A549 (cell line): ENCODE measurements at regions not wholly inside any gene's neighbourhood (a gene's known extent, or its start where the extent isn't known, plus 50 kb on each side); places are given as distances from the start of the nearest gene placed in this dataset.

ENCODE experiments used
- EHMT2 ChIP-seq: fragments of 200-600 bp; sonication (generic); IDR thresholded peaks from 2 replicates; pipeline ENCODE4 v1.6.1; 2016; ENCODE audit warnings: antibody characterized with exemption, low read depth, mild to moderate bottlenecking, moderate library complexity
- EP300 ChIP-seq, 2 experiments: fragments of >200 bp; sonication (Bioruptor Twin); formaldehyde crosslinking; IDR thresholded peaks; 2 replicates in 1 of 2; 3 replicates in 1 of 2; pipeline ENCODE4 v1.6.1; 2016 to 2017
- KDM1A ChIP-seq: fragments of 200-600 bp; sonication (generic); IDR thresholded peaks from 2 replicates; pipeline ENCODE4 v1.6.1; 2016; ENCODE audit warnings: low read depth, mild to moderate bottlenecking
- POLR2A ChIP-seq: IDR thresholded peaks from 2 replicates; pipeline ENCODE4 v1.6.1; 2012; ENCODE audit warnings: mild to moderate bottlenecking, low read length
- RFX5 ChIP-seq: fragments of 450-650 bp; IDR thresholded peaks from 2 replicates; pipeline ENCODE4 v1.7.1; 2014; ENCODE audit warnings: antibody characterized with exemption, mild to moderate bottlenecking, moderate library complexity
- TF ChIP-seq, protein P1 (sequence below): fragments of >200 bp; sonication (Bioruptor Twin); formaldehyde crosslinking; IDR thresholded peaks from 3 replicates; pipeline ENCODE4 v1.5.1; 2016
- TF ChIP-seq, protein P2 (sequence below): IDR thresholded peaks from 2 replicates; pipeline ENCODE4 v1.6.1; 2012; ENCODE audit warnings: low read depth, borderline replicate concordance

- no peak for TF ChIP-seq EP300 (IDR thresholded peaks at IDR 0.05)
- TF ChIP-seq, protein P1, sequence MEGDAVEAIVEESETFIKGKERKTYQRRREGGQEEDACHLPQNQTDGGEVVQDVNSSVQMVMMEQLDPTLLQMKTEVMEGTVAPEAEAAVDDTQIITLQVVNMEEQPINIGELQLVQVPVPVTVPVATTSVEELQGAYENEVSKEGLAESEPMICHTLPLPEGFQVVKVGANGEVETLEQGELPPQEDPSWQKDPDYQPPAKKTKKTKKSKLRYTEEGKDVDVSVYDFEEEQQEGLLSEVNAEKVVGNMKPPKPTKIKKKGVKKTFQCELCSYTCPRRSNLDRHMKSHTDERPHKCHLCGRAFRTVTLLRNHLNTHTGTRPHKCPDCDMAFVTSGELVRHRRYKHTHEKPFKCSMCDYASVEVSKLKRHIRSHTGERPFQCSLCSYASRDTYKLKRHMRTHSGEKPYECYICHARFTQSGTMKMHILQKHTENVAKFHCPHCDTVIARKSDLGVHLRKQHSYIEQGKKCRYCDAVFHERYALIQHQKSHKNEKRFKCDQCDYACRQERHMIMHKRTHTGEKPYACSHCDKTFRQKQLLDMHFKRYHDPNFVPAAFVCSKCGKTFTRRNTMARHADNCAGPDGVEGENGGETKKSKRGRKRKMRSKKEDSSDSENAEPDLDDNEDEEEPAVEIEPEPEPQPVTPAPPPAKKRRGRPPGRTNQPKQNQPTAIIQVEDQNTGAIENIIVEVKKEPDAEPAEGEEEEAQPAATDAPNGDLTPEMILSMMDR, result no peak
- TF ChIP-seq RFX5, result no peak
- TF ChIP-seq, protein P2, sequence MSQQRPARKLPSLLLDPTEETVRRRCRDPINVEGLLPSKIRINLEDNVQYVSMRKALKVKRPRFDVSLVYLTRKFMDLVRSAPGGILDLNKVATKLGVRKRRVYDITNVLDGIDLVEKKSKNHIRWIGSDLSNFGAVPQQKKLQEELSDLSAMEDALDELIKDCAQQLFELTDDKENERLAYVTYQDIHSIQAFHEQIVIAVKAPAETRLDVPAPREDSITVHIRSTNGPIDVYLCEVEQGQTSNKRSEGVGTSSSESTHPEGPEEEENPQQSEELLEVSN, result no peak
- TF ChIP-seq EHMT2, result no peak
- TF ChIP-seq POLR2A, result no peak
- TF ChIP-seq KDM1A, result no peak
Measured at GRCh38 chr10:29826801-29827450, 192.2 kb upstream of the SVIL start.
